Ureter (tissue), 1 donor: ENCODE measurements at regions not wholly inside any gene's neighbourhood (a gene's known extent, or its start where the extent isn't known, plus 50 kb on each side); places are given as distances from the start of the nearest gene placed in this dataset.
"Not testable (repeated sequence)": the region's sequence is repeated elsewhere in the genome, so short reads cannot be mapped to it uniquely, and the experiment has no call there.

ENCODE experiments used
- DNase-seq: peaks from one replicate; pipeline ENCODE4 v3.0.0-alpha.2; 2020; ENCODE audit warnings: low spot score
- donor health status: DM: yes; HTN: yes; CAD: no.

DNA sequence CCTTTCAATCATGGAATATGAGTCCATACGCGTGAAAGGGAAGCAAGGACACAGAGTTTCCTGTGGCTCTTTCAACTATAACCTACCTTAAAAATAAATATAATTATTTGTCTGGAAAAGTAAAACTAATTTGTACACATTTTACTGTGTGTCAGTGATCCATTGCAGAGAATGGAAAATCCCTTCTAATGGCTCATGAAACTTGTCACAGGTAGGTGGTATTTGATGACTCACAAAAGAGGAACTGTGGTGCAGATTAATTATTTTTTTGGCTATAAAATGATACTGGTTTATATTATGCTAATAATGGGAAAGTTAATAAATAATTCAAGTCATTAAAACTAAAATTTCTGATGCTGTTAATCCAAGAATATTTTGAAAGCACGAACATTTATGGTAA lies 792.2 kb downstream of the METTL15 start:
- no peak for DNase-seq

- no peak for DNase-seq
These were observed 791.5 kb downstream of the METTL15 start for GRCh38 chr11:28899706-28900105.

DNA sequence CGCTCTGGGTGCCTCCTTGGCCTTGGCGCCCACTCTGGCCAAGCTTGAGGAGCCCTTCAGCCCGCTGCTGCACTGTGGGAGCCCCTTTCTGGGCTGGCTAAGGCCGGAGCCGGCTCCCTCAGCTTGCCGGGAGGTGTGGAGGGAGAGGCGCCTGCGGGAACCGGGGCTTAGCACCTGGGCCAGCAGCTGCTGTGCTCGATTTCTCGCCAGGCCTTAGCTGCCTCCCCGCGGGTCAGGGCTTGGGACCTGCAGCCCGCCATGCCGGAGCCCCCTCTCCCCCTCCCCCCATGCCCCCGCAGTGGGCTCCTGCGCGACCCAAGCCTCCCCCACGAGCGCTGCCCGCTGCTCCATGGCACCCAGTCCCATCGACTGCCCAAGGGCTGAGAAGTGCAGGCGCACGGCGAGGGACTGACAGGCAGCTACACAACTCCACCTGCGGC lies 782.4 kb downstream of the METTL15 start:
- DNase-seq = not testable (repeated sequence)

- no peak for DNase-seq
These were observed 779.5 kb downstream of the METTL15 start for GRCh38 chr11:28887681-28888080.

DNA sequence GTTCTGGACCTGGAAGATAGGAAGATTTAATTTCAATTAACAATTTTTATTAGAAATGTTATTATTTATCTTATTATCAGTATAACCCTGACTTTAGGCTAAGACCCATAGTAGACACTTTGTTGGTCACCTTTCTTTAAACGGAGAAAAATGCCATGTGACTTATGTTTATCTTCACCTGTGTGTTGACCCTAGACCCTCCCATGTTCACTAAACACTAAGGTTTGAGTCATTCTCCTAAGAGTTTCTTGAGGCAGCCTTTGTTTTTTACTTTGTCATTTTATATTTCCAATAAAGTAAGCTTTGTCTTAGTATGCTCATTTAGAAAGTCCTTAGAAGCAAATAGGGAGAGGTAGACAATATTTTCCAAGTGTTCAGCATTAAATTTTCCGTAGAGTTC lies 771.7 kb downstream of the METTL15 start:
- no peak for DNase-seq

DNA sequence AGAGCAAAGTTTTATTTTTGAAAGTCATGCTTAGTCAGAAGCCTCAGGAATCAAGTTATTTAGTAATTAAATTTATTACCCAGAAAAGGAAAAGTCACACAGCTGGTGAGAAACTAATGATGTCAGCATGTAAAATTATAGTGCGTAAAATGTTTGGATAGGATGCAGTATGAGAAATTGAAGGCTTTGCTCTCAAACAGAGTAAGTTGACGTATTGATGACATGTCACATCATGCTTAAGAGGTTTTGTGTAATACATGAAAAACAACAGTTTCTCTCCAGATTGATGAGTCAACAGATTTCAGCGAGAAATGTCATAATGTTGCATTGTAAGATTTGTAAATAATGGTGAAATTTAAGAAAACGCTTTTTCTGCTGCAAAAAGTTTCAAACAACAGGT lies 769.8 kb downstream of the METTL15 start:
- no peak for DNase-seq

DNA sequence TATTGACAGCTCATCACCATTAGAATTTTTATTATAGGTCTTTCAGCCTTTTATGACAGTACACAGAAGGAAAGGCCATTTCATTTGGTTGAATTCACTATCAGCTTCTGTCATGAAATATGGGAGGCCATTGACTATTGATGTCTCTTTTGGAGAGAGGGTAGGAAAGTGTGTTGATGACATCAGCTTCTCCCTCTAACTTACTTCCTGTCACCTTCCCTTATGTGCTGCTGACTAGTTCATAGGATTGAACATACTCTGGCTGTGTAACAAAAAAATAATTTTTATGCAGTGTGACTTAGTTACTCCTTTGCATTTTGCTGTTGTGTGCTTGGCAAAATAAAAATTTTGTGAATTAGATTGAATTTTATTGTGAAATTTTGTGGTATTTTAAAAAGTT lies 769.2 kb downstream of the METTL15 start:
- no peak for DNase-seq

GRCh38 chr11:28874706-28875105 lies 766.5 kb downstream of the METTL15 start:
- no peak for DNase-seq

DNA sequence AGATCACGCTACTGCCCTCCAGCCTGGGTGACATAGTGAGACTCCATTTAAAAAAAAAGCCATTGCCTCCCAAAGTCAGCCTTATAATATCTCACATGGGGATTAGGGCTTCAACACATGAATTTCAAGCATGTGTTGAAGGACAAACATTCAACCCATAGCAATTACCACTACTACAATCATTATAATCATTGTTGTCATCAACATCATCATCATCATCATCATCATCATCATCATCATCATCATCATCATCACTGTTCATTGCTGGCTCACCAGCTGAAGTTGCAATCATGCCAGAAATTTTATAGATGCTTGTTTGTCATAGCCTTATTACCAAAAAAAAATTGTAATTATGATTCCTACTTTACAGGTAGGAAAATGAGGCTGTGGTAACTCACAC lies 762.9 kb downstream of the METTL15 start:
- no peak for DNase-seq

DNA sequence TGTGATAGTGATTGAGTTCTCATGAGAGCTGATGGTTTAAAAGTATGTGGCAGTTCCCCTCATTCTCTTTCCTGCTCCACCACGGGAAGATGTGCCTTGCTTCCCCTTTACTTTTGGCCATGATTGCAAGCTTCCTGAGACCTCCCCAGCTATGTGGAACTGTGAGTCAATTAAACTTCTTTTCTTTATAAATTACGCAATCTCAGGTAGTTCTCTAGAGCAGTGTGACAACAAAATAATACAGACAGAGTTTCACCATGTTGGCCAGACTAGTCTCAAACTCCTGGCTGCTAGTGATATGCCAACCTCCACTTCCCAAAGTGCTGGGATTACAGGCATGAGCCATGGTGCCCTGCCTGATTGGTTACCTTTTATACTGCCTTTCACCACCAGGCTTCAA lies 755.2 kb downstream of the METTL15 start:
- no peak for DNase-seq

GRCh38 chr11:28860893-28861292 lies 752.7 kb downstream of the METTL15 start:
- no peak for DNase-seq

DNA sequence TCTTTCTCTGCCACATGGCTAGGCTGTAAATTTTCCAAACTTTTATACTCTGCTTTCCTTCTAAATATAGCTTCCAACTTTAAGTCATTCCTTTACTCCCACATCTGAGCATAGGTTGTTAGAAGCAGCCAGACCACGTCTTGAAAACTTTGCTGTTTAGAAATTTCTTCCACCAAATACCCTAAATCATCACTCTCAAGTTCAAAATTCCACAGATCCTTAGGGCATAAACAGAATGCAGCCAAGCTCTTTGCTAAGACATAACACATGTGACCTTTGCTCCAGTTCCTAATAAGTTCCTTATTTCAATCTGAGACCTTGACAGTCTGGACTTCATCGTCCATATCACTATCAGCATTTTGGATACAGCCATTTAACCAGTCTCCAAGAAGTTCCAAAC lies 749.9 kb downstream of the METTL15 start:
- DNase-seq = no peak

DNA sequence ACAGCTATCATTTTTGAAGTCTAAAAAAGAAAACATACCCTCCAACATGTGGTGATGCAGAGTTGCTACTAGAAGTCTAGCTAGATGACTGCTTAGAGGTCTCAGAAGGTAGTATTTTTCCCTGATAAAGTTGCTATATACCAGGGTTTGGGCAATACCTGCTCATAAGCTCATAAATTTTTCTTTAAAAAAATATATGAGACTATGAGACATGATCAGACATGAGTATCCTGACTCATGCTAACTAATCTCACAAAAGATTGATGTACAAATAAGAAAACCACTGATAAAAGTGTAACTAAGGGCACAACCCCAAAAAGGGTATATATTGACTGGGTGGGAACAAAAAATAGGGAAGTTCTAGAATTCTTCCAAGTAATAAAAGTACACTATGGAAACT lies 740.9 kb downstream of the METTL15 start:
- no peak for DNase-seq

GRCh38 chr11:28842716-28843115 lies 734.5 kb downstream of the METTL15 start:
- DNase-seq = no peak

DNA sequence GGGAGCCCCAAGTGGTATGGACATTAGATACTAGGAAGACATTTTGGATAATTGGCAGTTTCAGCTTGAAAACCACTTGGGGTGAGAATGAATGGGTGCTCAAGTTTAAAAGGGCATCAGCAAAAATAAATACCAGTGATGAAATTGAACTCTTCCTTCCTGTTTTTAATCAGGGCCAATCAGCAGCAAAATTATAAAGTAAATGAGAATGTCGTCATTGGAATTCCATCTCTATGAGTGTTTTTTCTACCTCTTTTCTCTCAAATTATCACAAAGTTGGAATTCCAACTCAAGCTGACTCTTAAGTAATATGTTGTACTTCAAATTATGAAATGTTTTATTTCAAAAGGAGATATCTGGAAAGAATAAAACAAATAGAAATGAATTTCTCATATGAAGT lies 730.6 kb downstream of the METTL15 start:
- DNase-seq = no peak

DNA sequence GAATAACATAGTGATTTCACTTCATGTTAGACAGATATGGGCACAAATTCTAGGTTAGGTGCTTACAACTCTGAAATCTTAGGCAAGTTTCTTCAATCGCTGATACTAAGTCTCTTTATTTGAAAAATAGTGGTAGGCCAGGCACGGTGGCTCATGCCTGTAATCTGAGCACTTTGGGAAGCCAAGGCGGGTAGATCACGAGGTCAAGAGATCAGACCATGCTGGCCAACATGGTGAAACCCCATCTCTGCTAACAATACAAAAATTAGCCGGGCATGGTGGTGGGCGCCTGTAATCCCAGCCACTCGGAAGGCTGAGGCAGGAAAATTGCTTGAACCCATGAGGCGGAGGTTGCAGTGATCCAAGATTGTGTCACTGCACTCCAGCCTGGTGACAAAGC lies 729.4 kb downstream of the METTL15 start:
- DNase-seq = no peak

DNA sequence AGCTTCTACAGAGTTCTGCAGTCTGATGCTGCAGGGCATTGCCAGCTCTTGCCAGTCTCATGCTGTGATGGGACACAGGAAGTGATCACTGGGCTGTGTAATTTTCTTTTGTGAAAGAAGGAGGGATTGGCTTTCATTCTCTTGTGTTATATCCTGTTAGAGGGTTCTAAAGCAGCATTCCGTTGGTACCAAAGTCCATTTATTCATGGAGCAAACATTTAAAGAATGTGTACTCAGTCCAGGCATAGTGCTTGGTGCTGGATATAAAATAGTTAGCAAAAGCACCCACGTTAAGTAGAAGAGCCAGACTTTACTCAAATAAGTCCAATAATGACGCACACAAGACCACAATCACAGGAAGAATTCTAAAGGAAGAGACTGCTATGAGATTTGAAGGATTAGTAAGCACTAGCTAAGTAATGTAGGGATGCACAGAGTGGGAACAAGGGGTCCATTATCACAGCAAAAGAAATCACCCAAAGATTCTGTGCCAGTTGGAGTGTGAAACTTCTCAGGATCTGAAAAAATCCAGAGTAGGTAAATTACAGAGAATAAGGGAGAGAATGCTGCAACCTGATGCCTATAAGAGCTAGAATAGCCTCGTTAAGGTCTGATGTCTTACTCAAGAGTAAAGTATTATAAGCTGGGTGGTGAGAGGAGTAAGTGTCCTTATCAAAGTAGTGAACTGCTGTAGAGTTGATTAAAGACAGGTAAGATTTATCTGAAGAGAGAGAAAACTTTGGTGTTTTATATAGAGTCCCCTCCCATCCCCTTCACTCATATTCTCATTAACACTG lies 728.3 kb downstream of the METTL15 start:
- DNase-seq = no peak

DNA sequence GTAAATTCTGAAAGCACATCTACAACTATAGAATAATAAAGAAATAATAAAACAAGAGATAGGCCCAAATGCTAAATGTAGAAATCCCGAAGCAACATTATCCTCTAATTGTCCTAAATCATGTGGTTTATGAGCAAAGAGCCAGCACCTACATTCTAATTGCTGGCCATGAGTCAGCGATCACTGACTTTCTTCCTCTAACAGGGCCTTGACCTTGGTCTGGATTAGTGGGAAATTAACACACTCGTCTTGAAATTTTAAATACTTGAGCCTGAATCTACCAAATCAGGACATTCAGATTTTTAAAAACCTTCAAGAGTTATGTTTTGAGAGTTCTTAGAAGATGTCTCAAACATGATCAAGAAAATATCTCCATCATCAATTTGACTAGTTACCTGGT lies 727.6 kb downstream of the METTL15 start:
- DNase-seq = no peak

DNA sequence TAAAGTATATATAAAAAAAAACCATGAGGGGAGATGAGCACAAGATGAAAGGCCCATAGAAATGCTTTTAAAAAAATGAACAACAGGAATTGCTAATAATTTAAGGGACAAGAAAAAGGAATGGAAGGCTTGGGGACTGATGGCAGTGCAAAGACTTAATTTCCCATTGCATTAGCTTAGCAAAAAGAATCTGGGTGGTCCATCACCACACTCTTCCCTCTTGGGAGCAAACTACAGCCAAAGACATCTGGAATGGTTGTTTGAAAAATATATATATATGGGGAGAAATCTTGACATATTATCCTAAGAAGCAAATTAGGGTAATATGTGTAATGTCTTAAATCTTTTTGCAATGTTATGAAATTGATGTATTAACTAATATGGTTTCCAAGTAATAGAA lies 727.1 kb downstream of the METTL15 start:
- DNase-seq = no peak

- DNase-seq = no peak
These were observed 726.7 kb downstream of the METTL15 start for GRCh38 chr11:28834877-28835276.

GRCh38 chr11:28833670-28834069 lies 725.5 kb downstream of the METTL15 start:
- DNase-seq = no peak

GRCh38 chr11:28833169-28833568 lies 725.0 kb downstream of the METTL15 start:
- DNase-seq = no peak

- DNase-seq = no peak
These were observed 718.6 kb downstream of the METTL15 start for GRCh38 chr11:28826807-28827206.

DNA sequence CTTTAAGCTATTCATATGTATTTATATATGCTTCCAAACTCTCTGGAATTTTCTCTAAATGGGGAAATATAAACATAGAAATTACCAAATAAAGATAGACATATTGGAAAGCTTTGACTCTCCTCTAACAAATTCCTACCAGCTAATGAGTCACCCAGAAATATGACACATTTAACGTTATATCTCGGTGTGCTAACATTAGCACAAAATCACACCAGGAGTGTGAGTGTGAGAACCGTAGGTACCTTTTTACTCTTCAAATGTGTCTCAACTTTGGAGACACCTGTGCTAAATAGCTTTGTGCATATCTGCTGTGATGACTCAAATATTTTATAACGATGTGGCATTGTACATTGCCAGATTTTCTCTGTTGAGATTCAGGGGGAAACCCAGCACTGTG lies 714.4 kb downstream of the METTL15 start:
- DNase-seq = no peak
